K562 (cell line): ENCODE measurements at regions not wholly inside any gene's neighbourhood (a gene's known extent, or its start where the extent isn't known, plus 50 kb on each side); places are given as distances from the start of the nearest gene placed in this dataset.

Experiments
- ELF1 ChIP-seq: fragments of 200-800 bp; sonication (Bioruptor generic); IDR thresholded peaks from 2 replicates; pipeline ENCODE4 v1.6.1; 2016; ENCODE audit warnings: missing genetic modification characterization, missing compliant biosample characterization
- PHF8 ChIP-seq: fragments of 200-600 bp; sonication (generic); IDR thresholded peaks from 2 replicates; pipeline ENCODE4 v1.6.1; 2012; ENCODE audit warnings: mixed run types, mild to moderate bottlenecking, inconsistent platforms, low read length, moderate library complexity, borderline replicate concordance
- TF ChIP-seq, protein P1 (sequence below), 2 experiments: fragments of 450-650 bp; formaldehyde crosslinking in 1 of 2; IDR thresholded peaks; 2 replicates each; pipeline versions ENCODE4 v1.4.0 to v1.6.1; 2014 to 2020; ENCODE audit warnings: mild to moderate bottlenecking in 2 of 2, borderline replicate concordance in 1 of 2, low read depth in 1 of 2

DNA sequence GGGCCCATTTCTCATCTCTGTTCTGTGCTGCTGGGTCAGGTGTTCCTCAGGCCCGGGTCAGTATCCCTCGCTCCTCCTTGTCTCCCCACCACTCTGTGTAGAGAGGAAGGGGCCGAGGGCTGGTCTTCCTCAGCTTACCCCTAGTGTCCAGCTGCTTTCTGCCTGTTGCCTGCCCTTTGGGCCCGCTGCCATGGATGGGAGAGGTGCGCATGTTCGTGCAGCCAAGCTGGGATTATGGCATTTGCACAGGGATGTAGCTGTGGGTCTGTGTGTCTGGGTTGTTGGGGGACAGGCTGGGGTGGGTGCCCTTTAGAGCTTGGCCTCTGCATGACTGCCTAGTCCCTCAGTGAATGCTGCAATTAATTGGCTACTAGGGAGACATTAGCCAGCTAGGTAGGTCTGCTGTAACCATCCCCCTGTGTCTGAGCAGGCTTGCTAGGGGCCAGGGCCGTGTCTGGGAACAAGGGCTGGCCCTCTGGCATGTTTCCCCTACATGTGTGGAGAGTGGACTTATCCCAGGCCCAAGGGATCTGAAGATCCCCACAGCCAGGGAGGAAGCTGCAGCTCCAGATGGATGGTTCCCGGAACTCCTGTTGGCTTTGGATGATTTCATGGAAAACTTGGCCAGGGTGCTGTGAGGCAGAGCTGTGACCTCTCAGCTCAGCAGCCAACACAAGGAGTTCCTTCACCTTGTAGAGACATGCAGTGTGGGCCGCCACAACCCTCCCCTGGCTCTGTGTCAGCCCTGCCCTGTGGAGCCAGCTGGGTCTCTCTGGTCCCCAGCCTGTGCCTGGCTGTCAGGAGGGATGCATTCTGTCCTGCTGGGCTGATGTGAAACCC, 161.9 kb downstream of the MACROH2A1 start:
- no peak for TF ChIP-seq ELF1 (tag)
- TF ChIP-seq PHF8, result no peak
- TF ChIP-seq, protein P1, sequence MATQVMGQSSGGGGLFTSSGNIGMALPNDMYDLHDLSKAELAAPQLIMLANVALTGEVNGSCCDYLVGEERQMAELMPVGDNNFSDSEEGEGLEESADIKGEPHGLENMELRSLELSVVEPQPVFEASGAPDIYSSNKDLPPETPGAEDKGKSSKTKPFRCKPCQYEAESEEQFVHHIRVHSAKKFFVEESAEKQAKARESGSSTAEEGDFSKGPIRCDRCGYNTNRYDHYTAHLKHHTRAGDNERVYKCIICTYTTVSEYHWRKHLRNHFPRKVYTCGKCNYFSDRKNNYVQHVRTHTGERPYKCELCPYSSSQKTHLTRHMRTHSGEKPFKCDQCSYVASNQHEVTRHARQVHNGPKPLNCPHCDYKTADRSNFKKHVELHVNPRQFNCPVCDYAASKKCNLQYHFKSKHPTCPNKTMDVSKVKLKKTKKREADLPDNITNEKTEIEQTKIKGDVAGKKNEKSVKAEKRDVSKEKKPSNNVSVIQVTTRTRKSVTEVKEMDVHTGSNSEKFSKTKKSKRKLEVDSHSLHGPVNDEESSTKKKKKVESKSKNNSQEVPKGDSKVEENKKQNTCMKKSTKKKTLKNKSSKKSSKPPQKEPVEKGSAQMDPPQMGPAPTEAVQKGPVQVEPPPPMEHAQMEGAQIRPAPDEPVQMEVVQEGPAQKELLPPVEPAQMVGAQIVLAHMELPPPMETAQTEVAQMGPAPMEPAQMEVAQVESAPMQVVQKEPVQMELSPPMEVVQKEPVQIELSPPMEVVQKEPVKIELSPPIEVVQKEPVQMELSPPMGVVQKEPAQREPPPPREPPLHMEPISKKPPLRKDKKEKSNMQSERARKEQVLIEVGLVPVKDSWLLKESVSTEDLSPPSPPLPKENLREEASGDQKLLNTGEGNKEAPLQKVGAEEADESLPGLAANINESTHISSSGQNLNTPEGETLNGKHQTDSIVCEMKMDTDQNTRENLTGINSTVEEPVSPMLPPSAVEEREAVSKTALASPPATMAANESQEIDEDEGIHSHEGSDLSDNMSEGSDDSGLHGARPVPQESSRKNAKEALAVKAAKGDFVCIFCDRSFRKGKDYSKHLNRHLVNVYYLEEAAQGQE (IDR thresholded peaks at IDR 0.05; ENCODE audit: borderline replicate concordance), result no peak
- TF ChIP-seq, protein P1 (CRISPR knock-in tag; IDR thresholded peaks at IDR 0.05; ENCODE audit: low read depth), result no peak
